K562 (cell line): ENCODE measurements at regions not wholly inside any gene's neighbourhood (a gene's known extent, or its start where the extent isn't known, plus 50 kb on each side); places are given as distances from the start of the nearest gene placed in this dataset.

ENCODE experiments used
- ATAC-seq: fragments of 200-7000 bp; cut with Tn5 transposase; 3 replicates; pipeline ENCODE4 v1.9.1; 2020; ENCODE audit warnings: moderate library complexity
- BruUV-seq: library from RNA; stranded (reverse); fragments of 400-500 nt; replicated peaks from 2 replicates; lab custom pipeline; 2021; lab: Mats Ljungman, UMichigan
- CTCF ChIA-PET: fragments of 300-600 bp; formaldehyde crosslinking; extraction: SDS; loops from one replicate; lab custom pipeline; 2021; ENCODE audit warnings: low intra/inter-chr PET ratio; lab: Yijun Ruan, JAX
- POLR2A ChIA-PET: fragments of 300-600, 350-650 bp; sonication (Branson Sonifier 250); formaldehyde crosslinking; extraction: SDS; loops from one replicate; lab custom pipeline; 2021; ENCODE audit warnings: antibody characterized with exemption, inconsistent platforms; lab: Yijun Ruan, JAX
- DNase-seq, 4 experiments: peaks; one replicate each; pipeline versions ENCODE4 v3.0.0 to v3.0.0-alpha.2; 2011 to 2018; ENCODE audit warnings: low spot score in 3 of 4, mixed read lengths in 3 of 4; ENCODE audit errors: extremely low read depth in 1 of 4
- FAIRE-seq: peaks from 2 replicates; lab custom pipeline; 2011; peaks lifted over from hg19 to GRCh38; lab: Jason Lieb, UNC
- H2AFZ ChIP-seq: 2 replicates; pipeline ENCODE4 v1.6.0; 2011; ENCODE audit warnings: low read depth, low read length, control low read depth, inconsistent platforms
- H3K27ac ChIP-seq: fragments of 200-600 bp; 3 replicates; pipeline ENCODE4 v1.8.0; 2011; ENCODE audit warnings: low read depth, mild to moderate bottlenecking, control low read depth, inconsistent platforms, low read length, moderate library complexity, mixed read lengths; ENCODE audit errors: extremely low read depth
- H3K27me3 ChIP-seq, 2 experiments: fragments of 300-600 bp in 1 of 2; 2 replicates in 1 of 2; 3 replicates in 1 of 2; pipeline versions ENCODE4 v1.6.0 to v1.8.0; 2011; ENCODE audit warnings: inconsistent platforms in 2 of 2, low read length in 2 of 2, mild to moderate bottlenecking in 1 of 2, mixed read lengths in 1 of 2, moderate library complexity in 1 of 2; ENCODE audit not compliant: control insufficient read depth in 2 of 2, insufficient read depth in 2 of 2
- H3K36me3 ChIP-seq: fragments of 300-600 bp; 3 replicates; pipeline ENCODE4 v1.8.0; 2011; ENCODE audit warnings: mild to moderate bottlenecking, low read length, inconsistent platforms; ENCODE audit not compliant: control insufficient read depth, insufficient read depth
- H3K4me1 ChIP-seq, 2 experiments: fragments of 200-600 bp in 1 of 2; replicated peaks in 1 of 2; 2 replicates in 1 of 2; 3 replicates in 1 of 2; pipeline versions ENCODE4 v1.5.1 to v1.8.0; 2011; ENCODE audit warnings: inconsistent platforms in 2 of 2, low read length in 2 of 2, mild to moderate bottlenecking in 1 of 2, mixed read lengths in 1 of 2, moderate library complexity in 1 of 2; ENCODE audit not compliant: control insufficient read depth in 2 of 2, insufficient read depth in 2 of 2
- H3K4me2 ChIP-seq: 2 replicates; pipeline ENCODE4 v1.6.1; 2011; ENCODE audit warnings: low read length, control low read depth, inconsistent platforms, mixed read lengths; ENCODE audit not compliant: insufficient read depth
- H3K4me3 ChIP-seq: fragments of 200-600 bp; sonication (generic), shearing (Covaris generic); 2 replicates; pipeline ENCODE4 v1.5.1; 2016; ENCODE audit warnings: control low read depth, inconsistent platforms
- H3K79me2 ChIP-seq: fragments of 200-600 bp; 3 replicates; pipeline ENCODE4 v1.8.0; 2011; ENCODE audit warnings: low read length, inconsistent platforms; ENCODE audit not compliant: control insufficient read depth, insufficient read depth
- H3K9ac ChIP-seq, 2 experiments: 2 replicates each; pipeline versions ENCODE4 v1.6.0 to v1.6.1; 2011; ENCODE audit warnings: low read depth in 2 of 2, low read length in 2 of 2, control low read depth in 1 of 2, inconsistent platforms in 1 of 2, mild to moderate bottlenecking in 1 of 2, mixed read lengths in 1 of 2; ENCODE audit not compliant: insufficient read depth in 1 of 2
- H3K9me1 ChIP-seq: one replicate; pipeline ENCODE4 v1.6.0; 2011; ENCODE audit warnings: inconsistent platforms, mild to moderate bottlenecking, low read length, moderate library complexity; ENCODE audit not compliant: control insufficient read depth, insufficient read depth
- H3K9me3 ChIP-seq: replicated peaks from 2 replicates; pipeline ENCODE4 v1.5.1; 2011; ENCODE audit warnings: low read depth, low read length, inconsistent platforms; ENCODE audit not compliant: control insufficient read depth, insufficient read depth
- H4K20me1 ChIP-seq: replicated peaks from 2 replicates; pipeline ENCODE4 v1.6.1; 2011; ENCODE audit warnings: low read length, inconsistent platforms, mixed read lengths; ENCODE audit not compliant: control insufficient read depth, insufficient read depth
- BRD9 ChIP-seq: fragments of 450-650 bp; IDR thresholded peaks from 2 replicates; pipeline ENCODE4 v1.6.1; 2018; ENCODE audit warnings: low read depth; ENCODE audit not compliant: partially characterized antibody
- DNMT1 ChIP-seq: fragments of 450-650 bp; IDR thresholded peaks from 2 replicates; pipeline ENCODE4 v1.6.1; 2016; ENCODE audit warnings: antibody characterized with exemption, mild to moderate bottlenecking
- GTF2A2 ChIP-seq: IDR thresholded peaks from 2 replicates; pipeline ENCODE4 v1.6.1; 2016; ENCODE audit warnings: mild to moderate bottlenecking, missing genetic modification characterization, missing compliant biosample characterization
- HNRNPK ChIP-seq: fragments of 200-400 bp; formaldehyde crosslinking; IDR thresholded peaks from one replicate; pipeline ENCODE4 v1.6.1; 2018; ENCODE audit warnings: mild to moderate bottlenecking, low read depth, low read length; ENCODE audit not compliant: poor library complexity, severe bottlenecking
- IRF9 ChIP-seq: fragments of 450-650 bp; IDR thresholded peaks from 2 replicates; pipeline ENCODE4 v1.6.1; 2016; ENCODE audit warnings: missing biosample characterization, missing genetic modification characterization
- JUND ChIP-seq, 2 experiments: IDR thresholded peaks; 2 replicates in 1 of 2; 3 replicates in 1 of 2; pipeline ENCODE4 v1.6.1; 2011; ENCODE audit warnings: borderline replicate concordance in 2 of 2, low read depth in 2 of 2, low read length in 2 of 2, improper control_type of control experiment in 1 of 2, missing biosample characterization in 1 of 2, missing genetic modification characterization in 1 of 2, missing genetic modification reagents in 1 of 2
- MYC ChIP-seq, 2 experiments: fragments of 250-450 bp in 1 of 2; sonication (Bioruptor Pico) in 1 of 2; IDR thresholded peaks; 2 replicates each; pipeline versions ENCODE4 v1.5.1 to v1.6.1; 2012 to 2021; ENCODE audit warnings: low read depth in 2 of 2, borderline replicate concordance in 1 of 2, improper control_type of control experiment in 1 of 2, low read length in 1 of 2, mild to moderate bottlenecking in 1 of 2, moderate library complexity in 1 of 2
- NRF1 ChIP-seq, 2 experiments: fragments of 450-650 bp; IDR thresholded peaks in 1 of 2; conservative IDR thresholded peaks in 1 of 2; 2 replicates each; pipeline ENCODE4 v1.6.1; 2014; ENCODE audit warnings: mild to moderate bottlenecking in 2 of 2
- POLR2B ChIP-seq: fragments of 450-650 bp; IDR thresholded peaks from 2 replicates; pipeline ENCODE4 v1.6.1; 2018; ENCODE audit warnings: low read depth; ENCODE audit not compliant: partially characterized antibody
- ZNF41 ChIP-seq: fragments of 250-450 bp; sonication (Bioruptor Pico); conservative IDR thresholded peaks from 2 replicates; pipeline ENCODE4 v1.4.0; 2020; ENCODE audit warnings: mild to moderate bottlenecking
- WGBS: fragments of 100-300 bp; shearing (Covaris generic); methylation state at CpG from one replicate; pipeline ENCODE4 v1.1.6; 2016; ENCODE audit warnings: low coverage, mixed read lengths; ENCODE audit not compliant: insufficient coverage; ENCODE audit errors: missing lambda C conversion rate; 5-methylcytosine and 5-hydroxymethylcytosine counted together
- in situ Hi-C: fragments of 300-500 bp; cut with MboI; formaldehyde crosslinking; loops from 4 replicates; pipeline ENCODE4 v1.15.0; 2018; ENCODE audit warnings: inconsistent platforms, mixed read lengths
- intact Hi-C: fragments of 100-400 bp; cut with micrococcal nuclease; formaldehyde crosslinking; loops from 2 replicates; pipeline ENCODE4 v1.14.2; 2022
- TF ChIP-seq, protein P1 (sequence below): IDR thresholded peaks from 2 replicates; pipeline ENCODE4 v1.6.1; 2011; ENCODE audit not compliant: insufficient read length; ENCODE audit errors: extremely low read depth
- TF ChIP-seq, protein P2 (sequence below): fragments of 250-450 bp; sonication (Bioruptor Pico); IDR thresholded peaks from 2 replicates; pipeline ENCODE4 v1.5.1; 2021; ENCODE audit warnings: mild to moderate bottlenecking
- TF ChIP-seq, protein P3 (sequence below): fragments of 450-650 bp; IDR thresholded peaks from 2 replicates; pipeline ENCODE4 v1.7.1; 2018; ENCODE audit warnings: mild to moderate bottlenecking, low read depth; ENCODE audit not compliant: partially characterized antibody
- TF ChIP-seq, protein P4 (sequence below): fragments of 450-650 bp; IDR thresholded peaks from 2 replicates; pipeline ENCODE4 v1.6.1; 2016; ENCODE audit warnings: low read depth, mild to moderate bottlenecking, moderate library complexity

DNA sequence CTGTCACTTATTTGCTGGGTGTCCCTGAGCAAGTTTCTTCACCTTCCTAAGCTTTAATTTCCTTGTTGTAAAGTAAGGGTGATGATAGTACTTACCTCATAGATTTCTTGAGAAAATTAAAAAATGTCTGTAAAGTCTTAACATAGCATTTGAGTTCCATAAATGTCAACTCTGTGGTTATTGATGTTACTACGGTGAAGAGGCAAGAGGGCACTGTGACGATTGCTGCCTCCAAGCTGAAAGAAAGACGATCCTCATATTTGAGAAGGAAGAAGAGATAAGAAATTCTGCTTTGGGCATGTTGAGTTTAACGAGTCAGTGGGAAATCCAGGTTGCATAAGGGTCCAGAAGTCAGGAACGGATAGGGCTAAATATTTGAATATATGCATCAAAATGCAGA lies 240.8 kb upstream of the ZPLD1 start:
- intact Hi-C loops (no loop called here), in situ Hi-C loops (no loop called here)
- H3K9me3 ChIP-seq, result no peaks in the 10 kb centered on the region
- H3K36me3 ChIP-seq, result no peaks in the 10 kb centered on the region
- BruUV-seq, result no TSS peak
- FAIRE-seq (no peak), DNase-seq (no peak), ATAC-seq (no peak)
- CTCF ChIA-PET, result no interaction called here
- no peaks in the 10 kb centered on the region for H3K27me3 ChIP-seq
- 0% methylated on average over 5 of the region's 5 CpGs for WGBS
- no peak overlapping the region for H3K4me3 ChIP-seq
- H3K4me2 ChIP-seq, result no peak overlapping the region
- H3K27ac ChIP-seq, result no peak overlapping the region
- H2AFZ ChIP-seq, result no peak overlapping the region
- POLR2A ChIA-PET, result interaction anchor here (0.6 kb wide), 1 partner anchor 22 kb away, joined by 3 read pairs; no protein-coding TSS in a partner anchor
- no peak overlapping the region for H3K9ac ChIP-seq
- H3K9me1 ChIP-seq, result no peaks in the 10 kb centered on the region
- H4K20me1 ChIP-seq, result no peaks in the 10 kb centered on the region
- H3K79me2 ChIP-seq, result no peaks in the 10 kb centered on the region
- no peaks in the 10 kb centered on the region for H3K4me1 ChIP-seq
- TF ChIP-seq HNRNPK (no peak), DNMT1 (no peak), POLR2B (no peak), NRF1 (conservative IDR thresholded peaks at IDR 0.05 in 1 of 2, IDR thresholded peaks at IDR 0.05 in 1 of 2) (no peak), MYC (IDR thresholded peaks at IDR 0.05; ENCODE audit: low read depth, low read length) (no peak), MYC (CRISPR knock-in tag; IDR thresholded peaks at IDR 0.05; ENCODE audit: borderline replicate concordance, low read depth) (no peak), IRF9 (tag) (no peak), BRD9 (no peak), JUND (IDR thresholded peaks at IDR 0.05; ENCODE audit: borderline replicate concordance, low read depth, low read length) (no peak), JUND (tag; IDR thresholded peaks at IDR 0.05; ENCODE audit: borderline replicate concordance, low read depth, low read length) (no peak), GTF2A2 (tag) (no peak), ZNF41 (no peak)
- TF ChIP-seq, protein P1, sequence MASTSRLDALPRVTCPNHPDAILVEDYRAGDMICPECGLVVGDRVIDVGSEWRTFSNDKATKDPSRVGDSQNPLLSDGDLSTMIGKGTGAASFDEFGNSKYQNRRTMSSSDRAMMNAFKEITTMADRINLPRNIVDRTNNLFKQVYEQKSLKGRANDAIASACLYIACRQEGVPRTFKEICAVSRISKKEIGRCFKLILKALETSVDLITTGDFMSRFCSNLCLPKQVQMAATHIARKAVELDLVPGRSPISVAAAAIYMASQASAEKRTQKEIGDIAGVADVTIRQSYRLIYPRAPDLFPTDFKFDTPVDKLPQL, result no peak
- TF ChIP-seq, protein P2, sequence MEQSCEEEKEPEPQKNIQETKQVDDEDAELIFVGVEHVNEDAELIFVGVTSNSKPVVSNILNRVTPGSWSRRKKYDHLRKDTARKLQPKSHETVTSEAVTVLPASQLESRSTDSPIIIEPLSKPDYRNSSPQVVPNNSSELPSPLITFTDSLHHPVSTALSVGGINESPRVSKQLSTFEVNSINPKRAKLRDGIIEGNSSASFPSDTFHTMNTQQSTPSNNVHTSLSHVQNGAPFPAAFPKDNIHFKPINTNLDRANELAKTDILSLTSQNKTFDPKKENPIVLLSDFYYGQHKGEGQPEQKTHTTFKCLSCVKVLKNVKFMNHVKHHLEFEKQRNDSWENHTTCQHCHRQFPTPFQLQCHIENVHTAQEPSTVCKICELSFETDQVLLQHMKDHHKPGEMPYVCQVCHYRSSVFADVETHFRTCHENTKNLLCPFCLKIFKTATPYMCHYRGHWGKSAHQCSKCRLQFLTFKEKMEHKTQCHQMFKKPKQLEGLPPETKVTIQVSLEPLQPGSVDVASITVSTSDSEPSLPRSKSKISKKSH (CRISPR knock-in tag), result no peak
- TF ChIP-seq, protein P3, sequence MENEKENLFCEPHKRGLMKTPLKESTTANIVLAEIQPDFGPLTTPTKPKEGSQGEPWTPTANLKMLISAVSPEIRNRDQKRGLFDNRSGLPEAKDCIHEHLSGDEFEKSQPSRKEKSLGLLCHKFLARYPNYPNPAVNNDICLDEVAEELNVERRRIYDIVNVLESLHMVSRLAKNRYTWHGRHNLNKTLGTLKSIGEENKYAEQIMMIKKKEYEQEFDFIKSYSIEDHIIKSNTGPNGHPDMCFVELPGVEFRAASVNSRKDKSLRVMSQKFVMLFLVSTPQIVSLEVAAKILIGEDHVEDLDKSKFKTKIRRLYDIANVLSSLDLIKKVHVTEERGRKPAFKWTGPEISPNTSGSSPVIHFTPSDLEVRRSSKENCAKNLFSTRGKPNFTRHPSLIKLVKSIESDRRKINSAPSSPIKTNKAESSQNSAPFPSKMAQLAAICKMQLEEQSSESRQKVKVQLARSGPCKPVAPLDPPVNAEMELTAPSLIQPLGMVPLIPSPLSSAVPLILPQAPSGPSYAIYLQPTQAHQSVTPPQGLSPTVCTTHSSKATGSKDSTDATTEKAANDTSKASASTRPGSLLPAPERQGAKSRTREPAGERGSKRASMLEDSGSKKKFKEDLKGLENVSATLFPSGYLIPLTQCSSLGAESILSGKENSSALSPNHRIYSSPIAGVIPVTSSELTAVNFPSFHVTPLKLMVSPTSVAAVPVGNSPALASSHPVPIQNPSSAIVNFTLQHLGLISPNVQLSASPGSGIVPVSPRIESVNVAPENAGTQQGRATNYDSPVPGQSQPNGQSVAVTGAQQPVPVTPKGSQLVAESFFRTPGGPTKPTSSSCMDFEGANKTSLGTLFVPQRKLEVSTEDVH, result no peak
- TF ChIP-seq, protein P4, sequence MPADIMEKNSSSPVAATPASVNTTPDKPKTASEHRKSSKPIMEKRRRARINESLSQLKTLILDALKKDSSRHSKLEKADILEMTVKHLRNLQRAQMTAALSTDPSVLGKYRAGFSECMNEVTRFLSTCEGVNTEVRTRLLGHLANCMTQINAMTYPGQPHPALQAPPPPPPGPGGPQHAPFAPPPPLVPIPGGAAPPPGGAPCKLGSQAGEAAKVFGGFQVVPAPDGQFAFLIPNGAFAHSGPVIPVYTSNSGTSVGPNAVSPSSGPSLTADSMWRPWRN, result no peak
